ENCODE measurements at regions not wholly inside any gene's neighbourhood (a gene's known extent, or its start where the extent isn't known, plus 50 kb on each side); places are given as distances from the start of the nearest gene placed in this dataset.
"Not testable (repeated sequence)": the region's sequence is repeated elsewhere in the genome, so short reads cannot be mapped to it uniquely, and the experiment has no call there.

- not testable (repeated sequence) for DNase-seq
Observed at GRCh38 chr4:69344786-69345185, 64.5 kb downstream of the UGT2B28 start.

GRCh38 chr4:69348746-69349145 lies 68.5 kb downstream of the UGT2B28 start:
- DNase-seq, result not testable (repeated sequence)

GRCh38 chr4:69360271-69360670 lies 80.0 kb downstream of the UGT2B28 start:
- DNase-seq, result peak; percentile 14

GRCh38 chr4:69360768-69361167 lies 80.5 kb downstream of the UGT2B28 start:
- not testable (repeated sequence) for DNase-seq

- no peak for DNase-seq
Observed at GRCh38 chr4:69362351-69362750, 82.1 kb downstream of the UGT2B28 start.

GRCh38 chr4:69367664-69368063 lies 87.4 kb downstream of the UGT2B28 start:
- DNase-seq, result not testable (repeated sequence)

- DNase-seq, result no peak
Observed at GRCh38 chr4:69376450-69376849, 96.2 kb downstream of the UGT2B28 start.

- DNase-seq, result no peak
Observed at GRCh38 chr4:69377562-69377961, 97.3 kb downstream of the UGT2B28 start.

- DNase-seq, result no peak
Observed at GRCh38 chr4:69383281-69383680, 103.0 kb downstream of the UGT2B28 start.

- not testable (repeated sequence) for DNase-seq
Observed at GRCh38 chr4:69389111-69389510, 106.6 kb downstream of the UGT2B4 start.

GRCh38 chr4:69408451-69408850 lies 87.3 kb downstream of the UGT2B4 start:
- no peak for DNase-seq

GRCh38 chr4:69411981-69412380 lies 83.7 kb downstream of the UGT2B4 start:
- DNase-seq, result not testable (repeated sequence)

GRCh38 chr4:69424722-69425121 lies 71.0 kb downstream of the UGT2B4 start:
- not testable (repeated sequence) for DNase-seq

Measured in fibroblast of upper back skin (primary cell).